Nephron (organoid): ENCODE measurements at regions not wholly inside any gene's neighbourhood (a gene's known extent, or its start where the extent isn't known, plus 50 kb on each side); places are given as distances from the start of the nearest gene placed in this dataset.
"Not testable (repeated sequence)": the region's sequence is repeated elsewhere in the genome, so short reads cannot be mapped to it uniquely, and the experiment has no call there.

Experiments used
- H3K27ac Mint-ChIP-seq, 3 experiments: 2 replicates each; pipeline ENCODE4 v1.8.0; 2020; ENCODE audit warnings: mixed read lengths in 3 of 3, mild to moderate bottlenecking in 2 of 3, moderate library complexity in 1 of 3
- H3K27me3 Mint-ChIP-seq: 2 replicates; pipeline ENCODE4 v1.8.0; 2021; ENCODE audit warnings: low read depth, mild to moderate bottlenecking, moderate library complexity, mixed read lengths
- H3K36me3 Mint-ChIP-seq: 2 replicates; pipeline ENCODE4 v1.8.0; 2020; ENCODE audit warnings: low read depth, mixed read lengths
- H3K4me1 Mint-ChIP-seq: 2 replicates; pipeline ENCODE4 v1.8.0; 2020; ENCODE audit warnings: mixed read lengths
- H3K4me3 Mint-ChIP-seq, 3 experiments: 2 replicates each; pipeline ENCODE4 v1.8.0; 2020; ENCODE audit warnings: mild to moderate bottlenecking in 3 of 3, mixed read lengths in 3 of 3, moderate library complexity in 2 of 3
- H3K9me3 Mint-ChIP-seq: 2 replicates; pipeline ENCODE4 v1.8.0; 2020; ENCODE audit warnings: mixed read lengths
- CTCF ChIP-seq, 3 experiments: fragments of 200-600 bp; sonication (generic); IDR thresholded peaks; one replicate each; pipeline ENCODE4 v1.5.0; 2021; ENCODE audit warnings: antibody characterized with exemption in 3 of 3; ENCODE audit not compliant: unreplicated experiment in 3 of 3

- no peaks in the 10 kb centered on the region for H3K9me3 Mint-ChIP-seq
Observed at GRCh38 chr13:31385540-31385939, 185.8 kb downstream of the B3GLCT start.

GRCh38 chr13:31394506-31394905, 194.7 kb downstream of the B3GLCT start:
- H3K4me1 Mint-ChIP-seq: no peaks in the 10 kb centered on the region
- no peak overlapping the region for H3K27ac Mint-ChIP-seq
- no peak overlapping the region for H3K4me3 Mint-ChIP-seq
- TF ChIP-seq CTCF (IDR thresholded peaks at IDR 0.05; ENCODE audit: unreplicated experiment in 3 of 3): no peak
- H3K9me3 Mint-ChIP-seq: peaks cover 20% of the 10 kb centered on the region
- no peaks in the 10 kb centered on the region for H3K27me3 Mint-ChIP-seq
- H3K36me3 Mint-ChIP-seq: no peaks in the 10 kb centered on the region

More at GRCh38 chr13:31385540-31385939, 185.8 kb downstream of the B3GLCT start:
- H3K4me1 Mint-ChIP-seq: peaks cover 8% of the 10 kb centered on the region
- H3K27ac Mint-ChIP-seq: no peak overlapping the region
- no peaks in the 10 kb centered on the region for H3K36me3 Mint-ChIP-seq
- no peak for TF ChIP-seq CTCF (IDR thresholded peaks at IDR 0.05; ENCODE audit: unreplicated experiment in 3 of 3)
- H3K27me3 Mint-ChIP-seq: no peaks in the 10 kb centered on the region
- no peak overlapping the region for H3K4me3 Mint-ChIP-seq

- Mint-ChIP-seq H3K4me1 (no peaks in the 10 kb centered on the region), H3K4me3 (no peak overlapping the region), H3K27me3 (no peaks in the 10 kb centered on the region), H3K27ac (no peak overlapping the region), H3K36me3 (no peaks in the 10 kb centered on the region), H3K9me3 (peaks cover 25% of the 10 kb centered on the region)
- no peak for TF ChIP-seq CTCF (IDR thresholded peaks at IDR 0.05; ENCODE audit: unreplicated experiment in 3 of 3)
Observed at GRCh38 chr13:31395090-31395489, 195.3 kb downstream of the B3GLCT start.

- H3K27ac Mint-ChIP-seq: no peak overlapping the region
- no peaks in the 10 kb centered on the region for H3K27me3 Mint-ChIP-seq
- no peaks in the 10 kb centered on the region for H3K36me3 Mint-ChIP-seq
- H3K4me1 Mint-ChIP-seq: no peaks in the 10 kb centered on the region
- TF ChIP-seq CTCF (IDR thresholded peaks at IDR 0.05; ENCODE audit: unreplicated experiment in 3 of 3): no peak
- H3K4me3 Mint-ChIP-seq: no peak overlapping the region
- H3K9me3 Mint-ChIP-seq: peaks cover 43% of the 10 kb centered on the region
Observed at GRCh38 chr13:31399690-31400089, 199.9 kb downstream of the B3GLCT start.

- not testable (repeated sequence) for H3K4me3 Mint-ChIP-seq, H3K27ac Mint-ChIP-seq, H3K4me1 Mint-ChIP-seq, H3K27me3 Mint-ChIP-seq, H3K36me3 Mint-ChIP-seq
- peaks cover 31% of the 10 kb centered on the region for H3K9me3 Mint-ChIP-seq
Observed at GRCh38 chr13:31403711-31404110, 203.9 kb downstream of the B3GLCT start.

GRCh38 chr13:31408927-31409326, 209.2 kb downstream of the B3GLCT start:
- H3K36me3 Mint-ChIP-seq: no peaks in the 10 kb centered on the region
- no peak for TF ChIP-seq CTCF (IDR thresholded peaks at IDR 0.05; ENCODE audit: unreplicated experiment in 3 of 3)
- H3K9me3 Mint-ChIP-seq: no peaks in the 10 kb centered on the region
- no peak overlapping the region for H3K27ac Mint-ChIP-seq
- H3K4me1 Mint-ChIP-seq: no peaks in the 10 kb centered on the region
- H3K27me3 Mint-ChIP-seq: peaks cover 3% of the 10 kb centered on the region
- no peak overlapping the region for H3K4me3 Mint-ChIP-seq
